HS-5 (cell line): ENCODE measurements at regions not wholly inside any gene's neighbourhood (a gene's known extent, or its start where the extent isn't known, plus 50 kb on each side); places are given as distances from the start of the nearest gene placed in this dataset.
"Not testable (repeated sequence)": the region's sequence is repeated elsewhere in the genome, so short reads cannot be mapped to it uniquely, and the experiment has no call there.

ENCODE experiments used
- DNase-seq: peaks from one replicate; pipeline ENCODE4 v3.0.0-alpha.2; 2012; ENCODE audit warnings: low read depth

- no peak for DNase-seq
Observed at GRCh38 chr13:23086968-23087623, 93.7 kb upstream of the SGCG start.

DNA sequence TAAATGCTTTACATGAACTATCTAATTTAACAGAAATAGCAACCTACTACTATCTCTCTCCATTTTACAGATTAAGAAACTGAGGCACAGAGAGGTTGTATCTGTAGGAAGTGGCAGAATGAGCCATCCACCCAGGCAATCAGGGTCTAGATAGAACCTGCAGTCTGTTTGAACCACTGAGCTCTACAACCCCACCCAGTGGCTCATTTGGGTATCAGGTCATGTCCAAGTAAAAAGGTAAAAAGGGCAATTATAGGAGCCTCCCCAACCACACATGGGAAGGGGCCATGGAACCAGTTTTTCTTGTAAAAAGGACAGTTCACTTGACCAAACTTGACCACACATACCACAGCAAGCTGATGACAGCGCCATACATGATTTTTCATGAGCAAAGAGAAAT is 92.9 kb upstream of the SGCG start:
- no peak for DNase-seq

DNA sequence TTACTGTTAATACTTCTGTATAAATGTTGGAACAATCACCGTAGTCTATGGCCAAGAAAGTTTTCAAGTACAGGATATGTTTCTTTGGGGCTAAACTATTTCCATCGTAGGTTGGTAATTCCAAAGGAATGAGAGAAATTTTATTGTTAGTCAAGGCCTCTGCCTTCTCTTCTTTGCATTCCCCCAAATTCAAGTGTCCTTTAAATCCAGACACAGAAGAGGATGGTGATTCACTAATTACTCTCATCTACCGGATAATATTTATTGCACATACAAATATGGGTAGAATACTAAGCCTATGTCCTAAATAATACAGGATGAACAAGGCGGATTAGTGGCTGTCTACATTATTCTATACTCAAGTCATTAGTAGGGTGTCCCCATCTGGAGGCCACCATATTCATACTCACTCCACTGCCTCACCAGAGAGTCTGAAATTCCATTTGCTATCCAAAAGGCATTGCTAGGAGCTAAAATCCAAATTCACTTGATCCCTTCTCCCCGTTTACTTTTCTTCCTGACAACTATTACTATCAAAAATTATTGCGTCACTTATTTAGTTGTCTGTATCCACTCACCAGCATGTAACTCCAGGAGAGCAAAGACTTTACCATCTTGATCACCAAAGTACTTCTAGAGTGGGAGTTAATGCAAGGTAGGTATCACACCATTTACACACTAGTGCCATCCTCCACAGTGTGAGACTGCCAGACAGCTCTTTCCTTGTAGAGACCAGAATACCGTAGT is 82.4 kb upstream of the SGCG start:
- DNase-seq, result no peak

DNA sequence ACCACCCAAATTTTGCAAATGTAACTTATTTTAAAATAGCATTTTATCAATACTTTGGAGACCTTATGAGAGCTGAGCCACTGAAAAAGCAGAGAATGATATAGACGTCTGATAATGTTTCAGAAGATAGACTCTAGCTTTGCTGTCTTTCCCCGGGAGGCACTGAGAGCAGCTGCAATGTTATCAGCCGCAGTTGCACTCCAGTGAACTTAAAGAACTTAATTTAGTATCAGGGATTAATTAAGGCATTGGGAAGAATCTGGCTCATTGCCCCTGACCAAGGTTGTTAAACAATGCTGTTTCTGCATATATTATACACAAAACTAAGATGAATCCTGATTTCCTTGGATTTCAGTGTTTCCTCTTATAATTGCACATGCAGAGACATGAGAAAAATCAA is 75.7 kb upstream of the SGCG start:
- DNase-seq, result no peak

DNA sequence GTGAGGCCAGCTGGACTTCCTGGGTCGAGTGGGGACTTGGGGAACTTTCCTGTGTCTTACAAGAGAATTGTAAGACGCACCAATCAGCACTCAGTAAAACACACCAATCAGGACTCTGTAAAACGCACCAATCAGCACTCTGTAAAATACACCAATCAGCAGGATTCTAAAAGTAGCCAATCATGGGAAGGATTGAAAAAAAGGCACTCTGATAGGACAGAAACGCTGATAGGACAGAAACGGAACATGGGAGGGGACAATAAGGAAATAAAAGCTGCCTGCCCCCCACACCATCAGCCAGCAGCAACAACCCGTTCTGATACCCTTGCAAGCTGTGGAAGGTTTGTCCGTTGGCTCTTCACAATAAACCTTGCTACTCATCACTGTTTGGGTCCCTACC is 73.1 kb upstream of the SGCG start:
- no peak for DNase-seq

- DNase-seq, result no peak
Observed at GRCh38 chr13:23119131-23119530, 61.6 kb upstream of the SGCG start.

DNA sequence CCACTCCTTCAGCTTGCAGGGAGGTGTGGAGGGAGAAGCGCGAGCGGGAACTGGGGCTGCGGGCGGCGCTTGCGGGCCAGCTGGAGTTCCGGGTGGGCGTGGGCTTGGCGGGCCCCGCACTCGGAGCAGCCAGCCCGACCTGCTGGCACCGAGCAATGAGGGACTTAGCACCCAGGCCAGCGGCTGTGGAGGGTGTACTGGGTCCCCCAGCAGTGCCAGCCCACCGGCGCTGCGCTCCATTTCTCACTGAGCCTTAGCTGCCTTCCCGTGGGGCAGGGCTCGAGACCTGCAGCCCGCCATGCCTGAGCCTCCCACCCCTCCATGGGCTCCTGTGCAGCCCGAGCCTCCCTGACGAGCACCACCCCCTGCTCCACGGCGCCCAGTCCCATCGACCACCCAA is 53.2 kb upstream of the SGCG start:
- not testable (repeated sequence) for DNase-seq

DNA sequence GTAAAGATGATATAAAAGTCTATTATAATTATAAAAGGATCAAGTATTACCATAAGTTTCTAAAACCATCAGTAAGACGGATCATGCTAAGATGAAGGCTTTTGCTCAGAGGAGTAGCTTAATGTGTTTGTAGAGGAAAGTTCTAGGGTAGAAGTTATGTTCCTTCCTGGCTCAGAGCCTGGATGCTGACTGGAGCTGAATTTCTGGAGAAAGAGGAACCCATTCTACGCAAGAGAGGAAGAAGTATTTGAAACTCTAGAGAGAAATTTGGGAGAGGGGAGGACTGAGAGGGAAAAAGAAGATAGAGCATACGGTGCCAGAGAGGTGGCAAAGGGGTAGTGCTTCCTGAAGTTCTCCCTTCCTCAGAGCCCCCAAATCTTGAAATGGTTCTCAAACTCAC is 51.4 kb upstream of the SGCG start:
- no peak for DNase-seq
